HG02840 (cell line): ENCODE measurements at regions not wholly inside any gene's neighbourhood (a gene's known extent, or its start where the extent isn't known, plus 50 kb on each side); places are given as distances from the start of the nearest gene placed in this dataset.

Experiments
- ATAC-seq: cut with Tn5 transposase; IDR thresholded peaks from one replicate; pipeline ENCODE4 v1.9.1; 2021; ENCODE audit warnings: mild to moderate bottlenecking, moderate library complexity, moderate number of reproducible peaks; ENCODE audit not compliant: unreplicated experiment, low FRiP score

- no peak for ATAC-seq
These were observed 785.4 kb upstream of the ROBO1 start for GRCh38 chr3:80553211-80553610.

- ATAC-seq: no peak
These were observed 782.4 kb upstream of the ROBO1 start for GRCh38 chr3:80550174-80550573.

- ATAC-seq: no peak
These were observed 781.4 kb upstream of the ROBO1 start for GRCh38 chr3:80549173-80549572.

- no peak for ATAC-seq
These were observed 775.4 kb upstream of the ROBO1 start for GRCh38 chr3:80543154-80543553.

- ATAC-seq: no peak
These were observed 774.7 kb upstream of the ROBO1 start for GRCh38 chr3:80542456-80542855.

- ATAC-seq: no peak
These were observed 769.9 kb upstream of the ROBO1 start for GRCh38 chr3:80537680-80538079.

GRCh38 chr3:80535286-80535685, 767.5 kb upstream of the ROBO1 start:
- ATAC-seq: no peak

GRCh38 chr3:80533553-80533952, 765.8 kb upstream of the ROBO1 start:
- no peak for ATAC-seq

- no peak for ATAC-seq
These were observed 758.4 kb upstream of the ROBO1 start for GRCh38 chr3:80526153-80526552.

GRCh38 chr3:80521081-80521480, 753.3 kb upstream of the ROBO1 start:
- ATAC-seq: no peak

GRCh38 chr3:80519436-80519835, 751.6 kb upstream of the ROBO1 start:
- ATAC-seq: no peak

GRCh38 chr3:80496452-80496851, 728.7 kb upstream of the ROBO1 start:
- no peak for ATAC-seq

GRCh38 chr3:80492162-80492561, 724.4 kb upstream of the ROBO1 start:
- ATAC-seq: no peak

GRCh38 chr3:80472961-80473360, 705.2 kb upstream of the ROBO1 start:
- ATAC-seq: no peak

GRCh38 chr3:80472459-80472858, 704.7 kb upstream of the ROBO1 start:
- ATAC-seq: no peak

- ATAC-seq: no peak
These were observed 702.6 kb upstream of the ROBO1 start for GRCh38 chr3:80470433-80470832.

GRCh38 chr3:80465746-80466145, 697.9 kb upstream of the ROBO1 start:
- ATAC-seq: no peak

GRCh38 chr3:80451393-80451792, 683.6 kb upstream of the ROBO1 start:
- ATAC-seq: no peak

GRCh38 chr3:80445641-80446040, 677.8 kb upstream of the ROBO1 start:
- ATAC-seq: no peak

GRCh38 chr3:80445053-80445452, 677.3 kb upstream of the ROBO1 start:
- ATAC-seq: no peak

GRCh38 chr3:80439490-80439889, 671.7 kb upstream of the ROBO1 start:
- ATAC-seq: no peak

- no peak for ATAC-seq
These were observed 666.6 kb upstream of the ROBO1 start for GRCh38 chr3:80434366-80434765.

- ATAC-seq: no peak
These were observed 657.2 kb upstream of the ROBO1 start for GRCh38 chr3:80424951-80425350.
